Calu3 (cell line): ENCODE measurements at regions not wholly inside any gene's neighbourhood (a gene's known extent, or its start where the extent isn't known, plus 50 kb on each side); places are given as distances from the start of the nearest gene placed in this dataset.

Experiments used
- BruUV-seq: library from RNA; stranded (reverse); fragments of 400-500 nt; replicated peaks from 2 replicates; lab custom pipeline; 2021; lab: Mats Ljungman, UMichigan
- CTCF ChIA-PET: fragments of 300-600 bp; sonication (Branson Sonifier 250); formaldehyde crosslinking; loops from one replicate; lab custom pipeline; 2022; ENCODE audit warnings: antibody characterized with exemption; lab: Charles Lee
- DNase-seq: peaks from one replicate; pipeline ENCODE4 v3.0.0; 2022
- H3K27ac Mint-ChIP-seq: one replicate; pipeline ENCODE4 v1.8.0; 2022; ENCODE audit warnings: mixed read lengths; ENCODE audit not compliant: unreplicated experiment
- H3K27me3 Mint-ChIP-seq: one replicate; pipeline ENCODE4 v1.8.0; 2022; ENCODE audit warnings: mixed read lengths; ENCODE audit not compliant: unreplicated experiment
- H3K36me3 Mint-ChIP-seq: one replicate; pipeline ENCODE4 v1.8.0; 2022; ENCODE audit warnings: mild to moderate bottlenecking, moderate library complexity, mixed read lengths; ENCODE audit not compliant: insufficient read depth, unreplicated experiment
- H3K4me1 Mint-ChIP-seq: one replicate; pipeline ENCODE4 v1.8.0; 2022; ENCODE audit warnings: mild to moderate bottlenecking, low read depth, mixed read lengths; ENCODE audit not compliant: unreplicated experiment
- H3K4me3 Mint-ChIP-seq: one replicate; pipeline ENCODE4 v1.8.0; 2022; ENCODE audit warnings: mild to moderate bottlenecking, low read depth, moderate library complexity, mixed read lengths; ENCODE audit not compliant: unreplicated experiment
- H3K9me3 Mint-ChIP-seq: one replicate; pipeline ENCODE4 v1.8.0; 2022; ENCODE audit warnings: low read depth, mixed read lengths; ENCODE audit not compliant: unreplicated experiment
- CTCF ChIP-seq: fragments of 200-600 bp; IDR thresholded peaks from one replicate; pipeline ENCODE4 v1.8.0; 2022; ENCODE audit warnings: antibody characterized with exemption; ENCODE audit not compliant: unreplicated experiment
- intact Hi-C: fragments of 100-400 bp; cut with micrococcal nuclease; formaldehyde crosslinking; loops from one replicate; pipeline ENCODE4 v1.10.0; 2022; ENCODE audit not compliant: unreplicated experiment

GRCh38 chr3:147744967-147745366, 335.8 kb downstream of the ZIC1 start:
- TF ChIP-seq CTCF = no peak
- Mint-ChIP-seq H3K27ac (no peak overlapping the region), H3K9me3 (peaks cover 12% of the 10 kb centered on the region), H3K27me3 (no peaks in the 10 kb centered on the region), H3K4me1 (no peaks in the 10 kb centered on the region), H3K36me3 (no peaks in the 10 kb centered on the region), H3K4me3 (no peak overlapping the region)
- intact Hi-C loops = no loop called here
- DNase-seq = no peak
- CTCF ChIA-PET = no interaction called here
- no TSS peak for BruUV-seq

GRCh38 chr3:147755310-147755709, 346.1 kb downstream of the ZIC1 start:
- H3K27me3 Mint-ChIP-seq = no peaks in the 10 kb centered on the region
- no peak overlapping the region for H3K27ac Mint-ChIP-seq
- H3K4me1 Mint-ChIP-seq = no peaks in the 10 kb centered on the region
- intact Hi-C loops = no loop called here
- H3K36me3 Mint-ChIP-seq = no peaks in the 10 kb centered on the region
- no peak for DNase-seq
- no peak overlapping the region for H3K4me3 Mint-ChIP-seq
- TF ChIP-seq CTCF = no peak
- CTCF ChIA-PET = no interaction called here
- H3K9me3 Mint-ChIP-seq = no peaks in the 10 kb centered on the region
- no TSS peak for BruUV-seq

- BruUV-seq = no TSS peak
- Mint-ChIP-seq H3K9me3 (no peaks in the 10 kb centered on the region), H3K4me3 (no peak overlapping the region), H3K36me3 (no peaks in the 10 kb centered on the region), H3K4me1 (no peaks in the 10 kb centered on the region), H3K27ac (no peak overlapping the region), H3K27me3 (no peaks in the 10 kb centered on the region)
- intact Hi-C loops = no loop called here
- no peak for TF ChIP-seq CTCF
- DNase-seq = no peak
- CTCF ChIA-PET = no interaction called here
Measured at GRCh38 chr3:147756476-147756875, 347.3 kb downstream of the ZIC1 start.

GRCh38 chr3:147757866-147758265, 348.7 kb downstream of the ZIC1 start:
- TF ChIP-seq CTCF = no peak
- H3K36me3 Mint-ChIP-seq = no peaks in the 10 kb centered on the region
- intact Hi-C loops = no loop called here
- no peak for DNase-seq
- BruUV-seq = no TSS peak
- no peaks in the 10 kb centered on the region for H3K9me3 Mint-ChIP-seq
- H3K4me1 Mint-ChIP-seq = no peaks in the 10 kb centered on the region
- no peaks in the 10 kb centered on the region for H3K27me3 Mint-ChIP-seq
- H3K4me3 Mint-ChIP-seq = no peak overlapping the region
- no peak overlapping the region for H3K27ac Mint-ChIP-seq
- CTCF ChIA-PET = interaction anchor here (0.6 to 0.7 kb wide), 3 partner anchors 28 to 974 kb away, joined by 3 read pairs; no protein-coding TSS in a partner anchor

GRCh38 chr3:147758771-147759170, 349.6 kb downstream of the ZIC1 start:
- no peaks in the 10 kb centered on the region for H3K4me1 Mint-ChIP-seq
- no peak overlapping the region for H3K27ac Mint-ChIP-seq
- H3K4me3 Mint-ChIP-seq = no peak overlapping the region
- CTCF ChIA-PET = no interaction called here
- DNase-seq = no peak
- no peaks in the 10 kb centered on the region for H3K9me3 Mint-ChIP-seq
- intact Hi-C loops = no loop called here
- TF ChIP-seq CTCF = no peak
- H3K36me3 Mint-ChIP-seq = no peaks in the 10 kb centered on the region
- H3K27me3 Mint-ChIP-seq = no peaks in the 10 kb centered on the region
- no TSS peak for BruUV-seq
